NT2/D1 (cell line): ENCODE measurements at regions not wholly inside any gene's neighbourhood (a gene's known extent, or its start where the extent isn't known, plus 50 kb on each side); places are given as distances from the start of the nearest gene placed in this dataset.

Experiments used
- SUZ12 ChIP-seq: IDR thresholded peaks from 2 replicates; pipeline ENCODE4 v1.6.1; 2011; ENCODE audit not compliant: insufficient read length, insufficient read depth; ENCODE audit errors: extremely low read depth
- YY1 ChIP-seq: IDR thresholded peaks from 2 replicates; pipeline ENCODE4 v1.6.1; 2011; ENCODE audit not compliant: insufficient read length, insufficient read depth
- ZNF274 ChIP-seq: IDR thresholded peaks from 2 replicates; pipeline ENCODE4 v1.6.1; 2011; ENCODE audit warnings: mild to moderate bottlenecking, low read depth, low read length

DNA sequence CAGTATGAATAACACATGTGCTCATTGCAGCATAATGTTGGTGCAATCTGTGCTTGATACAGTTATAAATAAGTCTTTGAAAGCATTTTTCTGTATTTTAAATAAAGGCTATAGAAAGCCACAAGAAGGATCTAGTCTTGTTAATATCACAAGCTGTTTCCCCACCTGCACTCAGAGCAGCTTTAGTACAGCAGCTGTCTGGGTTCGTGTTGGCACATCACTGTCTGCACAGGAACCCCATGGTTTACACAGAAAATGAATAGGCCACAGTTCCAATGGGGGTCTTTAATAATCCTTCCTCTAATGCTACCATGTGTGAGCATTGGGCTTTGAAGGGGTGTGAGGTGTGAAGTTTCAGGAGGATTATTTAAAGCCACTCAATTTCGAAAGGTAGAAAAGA lies 2269.7 kb downstream of the MAT2B start:
- no peak for TF ChIP-seq SUZ12
- no peak for TF ChIP-seq YY1
- no peak for TF ChIP-seq ZNF274
